Brain microvascular endothelial cell (primary cell): ENCODE measurements at regions not wholly inside any gene's neighbourhood (a gene's known extent, or its start where the extent isn't known, plus 50 kb on each side); places are given as distances from the start of the nearest gene placed in this dataset.

Experiments
- DNase-seq: peaks from one replicate; pipeline ENCODE4 v3.0.0-alpha.2; 2020
- H3K27ac ChIP-seq: fragments of 250-450 bp; sonication (Bioruptor Pico); 2 replicates; pipeline ENCODE4 v1.5.1; 2020; ENCODE audit warnings: mild to moderate bottlenecking, moderate library complexity
- H3K27me3 ChIP-seq: fragments of 250-450 bp; sonication (Bioruptor Pico); replicated peaks from 2 replicates; pipeline ENCODE4 v1.5.1; 2020; ENCODE audit warnings: mild to moderate bottlenecking
- H3K36me3 ChIP-seq: fragments of 250-450 bp; sonication (Bioruptor Pico); replicated peaks from 2 replicates; pipeline ENCODE4 v1.5.1; 2020; ENCODE audit warnings: mild to moderate bottlenecking
- H3K4me3 ChIP-seq: 2 replicates; pipeline ENCODE4 v1.5.1; 2011; ENCODE audit warnings: low read depth, mild to moderate bottlenecking, control low read depth, low read length, moderate library complexity
- CTCF ChIP-seq: IDR thresholded peaks from 2 replicates; pipeline ENCODE4 v1.5.1; 2011; ENCODE audit warnings: low read depth, mild to moderate bottlenecking, moderate library complexity, low read length, control low read depth, inconsistent platforms; ENCODE audit errors: missing control alignments
- in situ Hi-C: cut with HindIII; loops from 2 replicates; pipeline ENCODE4 v1.10.0; 2017; ENCODE audit warnings: low sequenced_read_pairs, low pct_ligation_motif_present

- no peak for TF ChIP-seq CTCF
- no peak overlapping the region for H3K4me3 ChIP-seq
- in situ Hi-C loops: no loop called here
- no peaks in the 10 kb centered on the region for H3K27me3 ChIP-seq
- H3K36me3 ChIP-seq: no peaks in the 10 kb centered on the region
- no peak for DNase-seq
- H3K27ac ChIP-seq: no peak overlapping the region
These were observed 83.4 kb upstream of the RASEF start for GRCh38 chr9:83146325-83146724.

- H3K36me3 ChIP-seq: no peaks in the 10 kb centered on the region
- H3K27ac ChIP-seq: no peak overlapping the region
- H3K27me3 ChIP-seq: no peaks in the 10 kb centered on the region
- no peak for DNase-seq
- no peak overlapping the region for H3K4me3 ChIP-seq
- TF ChIP-seq CTCF: no peak
- in situ Hi-C loops: no loop called here
These were observed 81.5 kb upstream of the RASEF start for GRCh38 chr9:83144492-83144891.

GRCh38 chr9:83142389-83142788 lies 79.4 kb upstream of the RASEF start:
- DNase-seq: no peak
- in situ Hi-C loops: no loop called here
- no peaks in the 10 kb centered on the region for H3K27me3 ChIP-seq
- H3K36me3 ChIP-seq: no peaks in the 10 kb centered on the region
- no peak overlapping the region for H3K27ac ChIP-seq
- TF ChIP-seq CTCF: no peak
- H3K4me3 ChIP-seq: no peak overlapping the region

GRCh38 chr9:83141887-83142286 lies 78.9 kb upstream of the RASEF start:
- DNase-seq: no peak
- Histone ChIP-seq H3K27ac (no peak overlapping the region), H3K4me3 (no peak overlapping the region), H3K27me3 (no peaks in the 10 kb centered on the region), H3K36me3 (no peaks in the 10 kb centered on the region)
- no peak for TF ChIP-seq CTCF
- in situ Hi-C loops: no loop called here

- H3K27ac ChIP-seq: no peak overlapping the region
- H3K4me3 ChIP-seq: no peak overlapping the region
- in situ Hi-C loops: no loop called here
- H3K27me3 ChIP-seq: no peaks in the 10 kb centered on the region
- no peak for DNase-seq
- no peak for TF ChIP-seq CTCF
- no peaks in the 10 kb centered on the region for H3K36me3 ChIP-seq
These were observed 77.1 kb upstream of the RASEF start for GRCh38 chr9:83140061-83140460.

GRCh38 chr9:83138422-83139135 lies 75.6 kb upstream of the RASEF start:
- DNase-seq: no peak
- H3K36me3 ChIP-seq: no peaks in the 10 kb centered on the region
- H3K4me3 ChIP-seq: no peak overlapping the region
- no peak for TF ChIP-seq CTCF
- no peaks in the 10 kb centered on the region for H3K27me3 ChIP-seq
- H3K27ac ChIP-seq: no peak overlapping the region
- in situ Hi-C loops: no loop called here
